WTC11 (cell line): ENCODE measurements at regions not wholly inside any gene's neighbourhood (a gene's known extent, or its start where the extent isn't known, plus 50 kb on each side); places are given as distances from the start of the nearest gene placed in this dataset.

ENCODE experiments used
- ATAC-seq: fragments of 200-7000 bp; cut with Tn5 transposase; 2 replicates; pipeline ENCODE4 v1.10.0; 2021; ENCODE audit warnings: mild to moderate bottlenecking, moderate library complexity
- CTCF ChIA-PET: fragments of 300-600 bp; sonication (Branson Sonifier 250); formaldehyde crosslinking; loops from one replicate; lab custom pipeline; 2021; ENCODE audit warnings: antibody characterized with exemption; lab: Charles Lee
- POLR2A ChIA-PET: fragments of 350-600 bp; sonication (Branson Sonifier 250); formaldehyde crosslinking; loops from one replicate; lab custom pipeline; 2021; ENCODE audit warnings: antibody characterized with exemption; lab: Charles Lee
- DNase-seq: peaks from one replicate; pipeline ENCODE4 v3.0.0; 2021; ENCODE audit warnings: low spot score
- H3K27ac Mint-ChIP-seq: 2 replicates; pipeline ENCODE4 v1.8.0; 2021; ENCODE audit warnings: mixed read lengths
- H3K27me3 Mint-ChIP-seq: 2 replicates; pipeline ENCODE4 v1.8.0; 2021; ENCODE audit warnings: low read depth, mild to moderate bottlenecking, moderate library complexity, mixed read lengths
- H3K36me3 Mint-ChIP-seq: 2 replicates; pipeline ENCODE4 v1.8.0; 2021; ENCODE audit warnings: mixed read lengths
- H3K4me1 Mint-ChIP-seq: 2 replicates; pipeline ENCODE4 v1.8.0; 2022; ENCODE audit warnings: mixed read lengths
- H3K4me3 Mint-ChIP-seq: 2 replicates; pipeline ENCODE4 v1.8.0; 2021; ENCODE audit warnings: mild to moderate bottlenecking, moderate library complexity, mixed read lengths
- H3K9me3 Mint-ChIP-seq: 2 replicates; pipeline ENCODE4 v1.8.0; 2021; ENCODE audit warnings: mixed read lengths
- AFF4 ChIP-seq: sonication (generic); formaldehyde crosslinking; IDR thresholded peaks from 2 replicates; pipeline ENCODE4 v1.8.1; 2023; ENCODE audit warnings: mild to moderate bottlenecking, missing genetic modification reagents, borderline replicate concordance
- ATF3 ChIP-seq: sonication (generic); formaldehyde crosslinking; conservative IDR thresholded peaks from 2 replicates; pipeline ENCODE4 v1.8.1; 2022; ENCODE audit warnings: mild to moderate bottlenecking, missing genetic modification reagents
- FOXK1 ChIP-seq: sonication (generic); formaldehyde crosslinking; IDR thresholded peaks from 2 replicates; pipeline ENCODE4 v1.8.0; 2022; ENCODE audit warnings: mild to moderate bottlenecking, moderate library complexity, missing genetic modification reagents
- HMGA2 ChIP-seq: fragments of 250-450 bp; sonication (Bioruptor Pico); IDR thresholded peaks from 2 replicates; pipeline ENCODE4 v1.4.0; 2021; ENCODE audit warnings: mild to moderate bottlenecking, moderate library complexity
- JUN ChIP-seq: sonication (generic); formaldehyde crosslinking; IDR thresholded peaks from 2 replicates; pipeline ENCODE4 v1.8.0; 2023; ENCODE audit warnings: mild to moderate bottlenecking, missing genetic modification reagents
- MXD4 ChIP-seq: fragments of 250-450 bp; sonication (Bioruptor Pico); IDR thresholded peaks from 2 replicates; pipeline ENCODE4 v1.8.0; 2021; ENCODE audit warnings: mild to moderate bottlenecking, moderate library complexity, borderline replicate concordance
- RELA ChIP-seq: sonication (generic); formaldehyde crosslinking; IDR thresholded peaks from 2 replicates; pipeline ENCODE4 v1.8.1; 2022; ENCODE audit warnings: missing genetic modification reagents, mild to moderate bottlenecking, borderline replicate concordance
- RORB ChIP-seq: fragments of 250-450 bp; sonication (Bioruptor Pico); IDR thresholded peaks from 2 replicates; pipeline ENCODE4 v1.9.0; 2021; ENCODE audit warnings: mild to moderate bottlenecking
- SP1 ChIP-seq: sonication (generic); formaldehyde crosslinking; conservative IDR thresholded peaks from 2 replicates; pipeline ENCODE4 v1.8.1; 2022; ENCODE audit warnings: missing genetic modification reagents
- STAT6 ChIP-seq: sonication (generic); formaldehyde crosslinking; conservative IDR thresholded peaks from 2 replicates; pipeline ENCODE4 v1.8.1; 2023; ENCODE audit warnings: mild to moderate bottlenecking, low read depth, missing genetic modification reagents, moderate library complexity
- TEAD4 ChIP-seq: sonication (generic); formaldehyde crosslinking; IDR thresholded peaks from 2 replicates; pipeline ENCODE4 v1.8.0; 2022; ENCODE audit warnings: mild to moderate bottlenecking, missing genetic modification reagents
- ZBTB21 ChIP-seq: sonication (generic); formaldehyde crosslinking; IDR thresholded peaks from 2 replicates; pipeline ENCODE4 v1.8.1; 2023; ENCODE audit warnings: mild to moderate bottlenecking, missing genetic modification reagents, borderline replicate concordance
- ZNF532 ChIP-seq: fragments of 250-450 bp; sonication (Bioruptor Pico); IDR thresholded peaks from 2 replicates; pipeline ENCODE4 v1.9.0; 2021; ENCODE audit warnings: mild to moderate bottlenecking, borderline replicate concordance
- ZSCAN18 ChIP-seq: fragments of 250-450 bp; sonication (Bioruptor Pico); IDR thresholded peaks from 2 replicates; pipeline ENCODE4 v2.1.2; 2022; ENCODE audit warnings: mild to moderate bottlenecking, moderate library complexity
- TF ChIP-seq, protein P1 (sequence below): sonication (generic); formaldehyde crosslinking; IDR thresholded peaks from 2 replicates; pipeline ENCODE4 v1.8.1; 2022; ENCODE audit warnings: mild to moderate bottlenecking, missing genetic modification reagents, moderate library complexity, borderline replicate concordance
- TF ChIP-seq, protein P2 (sequence below): sonication (generic); formaldehyde crosslinking; IDR thresholded peaks from 2 replicates; pipeline ENCODE4 v1.8.0; 2022; ENCODE audit warnings: missing genetic modification reagents

- TF ChIP-seq HMGA2 (no peak), AFF4 (no peak), FOXK1 (no peak), STAT6 (no peak), TEAD4 (CRISPR knock-in tag) (no peak), JUN (no peak), SP1 (CRISPR knock-in tag) (no peak), MXD4 (no peak), RELA (no peak), ZSCAN18 (CRISPR knock-in tag) (no peak)
These were observed 73.4 kb upstream of the ZNF678 start (continued) for GRCh38 chr1:227490001-227490400.

DNA sequence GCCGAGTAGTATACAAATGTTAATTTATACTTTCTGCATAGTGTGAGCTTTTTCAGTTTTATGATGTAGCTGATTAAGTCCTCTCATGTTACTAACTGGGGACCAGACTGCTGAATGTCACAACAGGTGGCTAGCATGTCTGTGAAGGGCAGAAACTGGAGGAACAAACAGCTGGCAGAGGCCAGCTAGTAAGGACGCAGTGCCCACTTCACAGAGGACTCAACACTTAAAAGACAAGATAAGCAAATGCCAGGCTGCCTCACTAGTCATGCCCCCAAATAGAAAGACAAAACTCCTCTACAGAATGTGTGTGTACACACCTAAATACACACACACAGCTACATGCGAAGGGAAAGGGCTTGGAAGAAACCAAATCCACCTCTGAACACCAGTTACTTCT is 73.8 kb upstream of the ZNF678 start:
- peaks cover 42% of the 10 kb centered on the region for H3K9me3 Mint-ChIP-seq
- 0 out of 2 replicates have a peak, but pooled peaks cover 3% of the 10 kb centered on the region for H3K27me3 Mint-ChIP-seq
- ATAC-seq (no peak), DNase-seq (no peak)
- no peak overlapping the region for H3K27ac Mint-ChIP-seq
- 0 out of 2 replicates have a peak, but pooled peaks cover 2% of the 10 kb centered on the region for H3K4me1 Mint-ChIP-seq
- TF ChIP-seq TEAD4 (CRISPR knock-in tag), result no peak
- TF ChIP-seq ATF3 (CRISPR knock-in tag), result no peak
- TF ChIP-seq, protein P1, sequence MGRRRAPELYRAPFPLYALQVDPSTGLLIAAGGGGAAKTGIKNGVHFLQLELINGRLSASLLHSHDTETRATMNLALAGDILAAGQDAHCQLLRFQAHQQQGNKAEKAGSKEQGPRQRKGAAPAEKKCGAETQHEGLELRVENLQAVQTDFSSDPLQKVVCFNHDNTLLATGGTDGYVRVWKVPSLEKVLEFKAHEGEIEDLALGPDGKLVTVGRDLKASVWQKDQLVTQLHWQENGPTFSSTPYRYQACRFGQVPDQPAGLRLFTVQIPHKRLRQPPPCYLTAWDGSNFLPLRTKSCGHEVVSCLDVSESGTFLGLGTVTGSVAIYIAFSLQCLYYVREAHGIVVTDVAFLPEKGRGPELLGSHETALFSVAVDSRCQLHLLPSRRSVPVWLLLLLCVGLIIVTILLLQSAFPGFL (CRISPR knock-in tag), result no peak
- no peak for TF ChIP-seq RORB
- no peak for TF ChIP-seq ZBTB21
- TF ChIP-seq, protein P2, sequence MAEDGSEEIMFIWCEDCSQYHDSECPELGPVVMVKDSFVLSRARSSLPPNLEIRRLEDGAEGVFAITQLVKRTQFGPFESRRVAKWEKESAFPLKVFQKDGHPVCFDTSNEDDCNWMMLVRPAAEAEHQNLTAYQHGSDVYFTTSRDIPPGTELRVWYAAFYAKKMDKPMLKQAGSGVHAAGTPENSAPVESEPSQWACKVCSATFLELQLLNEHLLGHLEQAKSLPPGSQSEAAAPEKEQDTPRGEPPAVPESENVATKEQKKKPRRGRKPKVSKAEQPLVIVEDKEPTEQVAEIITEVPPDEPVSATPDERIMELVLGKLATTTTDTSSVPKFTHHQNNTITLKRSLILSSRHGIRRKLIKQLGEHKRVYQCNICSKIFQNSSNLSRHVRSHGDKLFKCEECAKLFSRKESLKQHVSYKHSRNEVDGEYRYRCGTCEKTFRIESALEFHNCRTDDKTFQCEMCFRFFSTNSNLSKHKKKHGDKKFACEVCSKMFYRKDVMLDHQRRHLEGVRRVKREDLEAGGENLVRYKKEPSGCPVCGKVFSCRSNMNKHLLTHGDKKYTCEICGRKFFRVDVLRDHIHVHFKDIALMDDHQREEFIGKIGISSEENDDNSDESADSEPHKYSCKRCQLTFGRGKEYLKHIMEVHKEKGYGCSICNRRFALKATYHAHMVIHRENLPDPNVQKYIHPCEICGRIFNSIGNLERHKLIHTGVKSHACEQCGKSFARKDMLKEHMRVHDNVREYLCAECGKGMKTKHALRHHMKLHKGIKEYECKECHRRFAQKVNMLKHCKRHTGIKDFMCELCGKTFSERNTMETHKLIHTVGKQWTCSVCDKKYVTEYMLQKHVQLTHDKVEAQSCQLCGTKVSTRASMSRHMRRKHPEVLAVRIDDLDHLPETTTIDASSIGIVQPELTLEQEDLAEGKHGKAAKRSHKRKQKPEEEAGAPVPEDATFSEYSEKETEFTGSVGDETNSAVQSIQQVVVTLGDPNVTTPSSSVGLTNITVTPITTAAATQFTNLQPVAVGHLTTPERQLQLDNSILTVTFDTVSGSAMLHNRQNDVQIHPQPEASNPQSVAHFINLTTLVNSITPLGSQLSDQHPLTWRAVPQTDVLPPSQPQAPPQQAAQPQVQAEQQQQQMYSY, result no peak
- TF ChIP-seq ZNF532 (CRISPR knock-in tag), result no peak
- H3K36me3 Mint-ChIP-seq, result peaks cover 25% of the 10 kb centered on the region
- ChIA-PET CTCF (no interaction called here), POLR2A (no interaction called here)
- no peak overlapping the region for H3K4me3 Mint-ChIP-seq
